Thoracic aorta (tissue), 2 donors: ENCODE measurements at regions not wholly inside any gene's neighbourhood (a gene's known extent, or its start where the extent isn't known, plus 50 kb on each side); places are given as distances from the start of the nearest gene placed in this dataset.

Source experiments
- ATAC-seq: fragments of 150-250 bp; one replicate; pipeline ENCODE4 v1.8.0; 2017; ENCODE audit warnings: low read depth; ENCODE audit not compliant: insufficient number of reproducible peaks, low FRiP score
- DNase-seq: peaks from one replicate; pipeline ENCODE4 v3.0.0-alpha.2; 2020; ENCODE audit warnings: low spot score
- H3K27ac ChIP-seq, 2 donors: fragments of 200-600 bp; sonication (generic); 1 replicate in 1 of 2; 2 replicates in 1 of 2; pipeline ENCODE4 v1.5.1; 2016; ENCODE audit warnings: mild to moderate bottlenecking in 2 of 2, moderate library complexity in 2 of 2
- H3K27me3 ChIP-seq: fragments of 200-600 bp; sonication (generic); replicated peaks from 2 replicates; pipeline ENCODE4 v1.6.0; 2016; ENCODE audit warnings: mild to moderate bottlenecking; ENCODE audit not compliant: insufficient read depth
- H3K36me3 ChIP-seq: fragments of 200-600 bp; sonication (generic); one replicate; pipeline ENCODE4 v1.5.1; 2016
- H3K4me1 ChIP-seq, 2 donors: fragments of 200-600 bp; sonication (generic); 1 replicate in 1 of 2; 2 replicates in 1 of 2; pipeline versions ENCODE4 v1.5.1 to v1.6.0; 2016; ENCODE audit warnings: low read depth in 2 of 2, mild to moderate bottlenecking in 1 of 2; ENCODE audit not compliant: control insufficient read depth in 1 of 2
- H3K4me3 ChIP-seq: fragments of 200-600 bp; sonication (generic); 2 replicates; pipeline ENCODE4 v1.5.1; 2016; ENCODE audit warnings: mild to moderate bottlenecking
- H3K9me3 ChIP-seq: fragments of 200-600 bp; sonication (generic); 2 replicates; pipeline ENCODE4 v1.5.1; 2016
- CTCF ChIP-seq: fragments of 200-600 bp; sonication (generic); IDR thresholded peaks from one replicate; pipeline ENCODE4 v1.5.1; 2019; ENCODE audit warnings: antibody characterized with exemption

GRCh38 chr15:38054488-38054887, 120.0 kb downstream of the TMCO5A start:
- no peak for TF ChIP-seq CTCF
- Histone ChIP-seq H3K9me3 (no peaks in the 10 kb centered on the region), H3K27me3 (no peaks in the 10 kb centered on the region), H3K4me3 (no peak overlapping the region), H3K4me1 (no peaks in the 10 kb centered on the region), H3K36me3 (no peaks in the 10 kb centered on the region), H3K27ac (no peak overlapping the region)
- no peak for DNase-seq
- ATAC-seq: no peak

- no peak for TF ChIP-seq CTCF
- no peaks in the 10 kb centered on the region for H3K27me3 ChIP-seq
- no peak for DNase-seq
- no peak overlapping the region for H3K4me3 ChIP-seq
- H3K4me1 ChIP-seq: no peaks in the 10 kb centered on the region
- no peak for ATAC-seq
- no peaks in the 10 kb centered on the region for H3K36me3 ChIP-seq
- no peaks in the 10 kb centered on the region for H3K9me3 ChIP-seq
- H3K27ac ChIP-seq: no peak overlapping the region
These were observed 124.2 kb downstream of the TMCO5A start for GRCh38 chr15:38058596-38059075.

GRCh38 chr15:38059665-38060064, 125.2 kb downstream of the TMCO5A start:
- no peaks in the 10 kb centered on the region for H3K36me3 ChIP-seq
- H3K9me3 ChIP-seq: no peaks in the 10 kb centered on the region
- no peak overlapping the region for H3K27ac ChIP-seq
- DNase-seq: no peak
- TF ChIP-seq CTCF: no peak
- H3K4me1 ChIP-seq: no peaks in the 10 kb centered on the region
- H3K4me3 ChIP-seq: no peak overlapping the region
- no peak for ATAC-seq
- H3K27me3 ChIP-seq: no peaks in the 10 kb centered on the region

GRCh38 chr15:38061856-38062649, 127.6 kb downstream of the TMCO5A start:
- Histone ChIP-seq H3K36me3 (no peaks in the 10 kb centered on the region), H3K4me3 (no peak overlapping the region)
- no peak for TF ChIP-seq CTCF

GRCh38 chr15:38062696-38063095, 128.3 kb downstream of the TMCO5A start:
- no peak overlapping the region for H3K4me3 ChIP-seq
- H3K4me1 ChIP-seq: no peaks in the 10 kb centered on the region
- DNase-seq: no peak
- no peak overlapping the region for H3K27ac ChIP-seq
- no peak for TF ChIP-seq CTCF
- ATAC-seq: no peak
- no peaks in the 10 kb centered on the region for H3K9me3 ChIP-seq
- no peaks in the 10 kb centered on the region for H3K27me3 ChIP-seq
- no peaks in the 10 kb centered on the region for H3K36me3 ChIP-seq

More at GRCh38 chr15:38061856-38062649, 127.6 kb downstream of the TMCO5A start:
- Histone ChIP-seq H3K4me1 (no peaks in the 10 kb centered on the region), H3K27ac (no peak overlapping the region), H3K27me3 (no peaks in the 10 kb centered on the region), H3K9me3 (no peaks in the 10 kb centered on the region)
- ATAC-seq (no peak), DNase-seq (no peak)
